Bone marrow (tissue), 2 donors: ENCODE measurements at regions not wholly inside any gene's neighbourhood (a gene's known extent, or its start where the extent isn't known, plus 50 kb on each side); places are given as distances from the start of the nearest gene placed in this dataset.

Experiments used
- DNase-seq, 2 donors: peaks; one replicate each; lab custom pipeline; 2025; lab: John Stamatoyannopoulos, UW

DNA sequence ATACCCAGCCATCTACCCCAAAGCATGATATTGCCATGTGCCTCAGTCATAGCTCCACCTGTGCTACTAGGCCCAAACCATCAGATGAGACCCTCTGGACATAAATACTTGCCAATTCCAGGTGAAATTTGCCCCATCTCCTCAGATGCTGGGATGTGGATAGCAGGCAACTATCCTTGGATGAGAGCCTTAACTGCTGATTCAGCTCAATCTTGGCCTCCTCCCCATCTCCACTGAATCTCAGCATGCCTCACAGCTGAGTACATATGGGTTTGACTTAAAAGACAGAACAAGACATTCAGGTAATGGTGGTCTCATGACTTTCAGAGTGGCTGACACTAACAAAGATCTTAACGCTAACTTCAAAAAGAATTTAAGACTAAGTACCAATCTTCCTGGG, 50.8 kb upstream of the KLHL13 start:
- DNase-seq: no peak

DNA sequence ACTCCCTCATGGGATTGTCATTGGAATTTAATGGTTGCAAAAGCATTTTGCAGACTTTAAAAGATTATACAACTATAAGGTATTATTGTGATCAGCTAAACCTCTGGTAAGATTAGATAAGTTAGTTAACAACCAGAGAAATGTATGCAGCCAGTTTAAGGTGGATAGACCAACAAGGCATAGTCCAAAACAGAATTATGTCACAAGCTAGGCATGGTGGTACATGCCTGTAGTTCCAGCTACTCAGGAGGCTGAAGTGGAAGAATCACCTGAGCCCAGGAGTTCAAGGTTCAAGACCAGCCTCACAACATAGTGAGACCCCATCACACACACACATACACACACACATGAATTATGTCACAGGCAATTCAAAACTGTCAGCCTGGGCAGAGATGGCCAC, 54.7 kb upstream of the KLHL13 start:
- DNase-seq: no peak

DNA sequence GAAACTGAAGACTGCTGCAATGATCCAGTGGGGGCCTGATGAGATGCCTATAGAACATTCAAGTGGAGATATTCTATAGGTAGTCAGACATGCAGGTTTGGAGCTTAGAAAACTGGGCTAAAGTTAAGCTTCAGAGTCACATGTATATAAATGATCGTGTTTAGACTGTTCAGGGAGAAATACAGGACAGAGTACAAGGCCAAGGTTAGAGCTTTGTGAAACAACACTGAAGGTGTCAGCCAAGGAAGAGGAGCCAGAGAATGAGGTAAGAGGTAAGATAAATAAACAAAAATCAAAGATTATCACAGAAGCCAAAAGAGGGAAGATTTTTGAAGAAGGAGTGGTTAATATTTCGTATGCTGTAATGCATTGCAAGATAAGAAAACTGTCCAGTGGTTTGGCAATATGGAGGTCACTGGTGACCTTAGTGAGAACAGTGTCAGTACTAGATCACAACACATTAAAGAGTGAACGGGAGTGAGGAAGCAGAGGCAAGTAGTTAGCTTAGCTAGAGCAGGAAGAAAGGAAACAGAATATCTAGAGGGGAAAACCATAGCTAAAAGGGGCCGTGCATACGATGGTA, 58.0 kb upstream of the KLHL13 start:
- no peak for DNase-seq

DNA sequence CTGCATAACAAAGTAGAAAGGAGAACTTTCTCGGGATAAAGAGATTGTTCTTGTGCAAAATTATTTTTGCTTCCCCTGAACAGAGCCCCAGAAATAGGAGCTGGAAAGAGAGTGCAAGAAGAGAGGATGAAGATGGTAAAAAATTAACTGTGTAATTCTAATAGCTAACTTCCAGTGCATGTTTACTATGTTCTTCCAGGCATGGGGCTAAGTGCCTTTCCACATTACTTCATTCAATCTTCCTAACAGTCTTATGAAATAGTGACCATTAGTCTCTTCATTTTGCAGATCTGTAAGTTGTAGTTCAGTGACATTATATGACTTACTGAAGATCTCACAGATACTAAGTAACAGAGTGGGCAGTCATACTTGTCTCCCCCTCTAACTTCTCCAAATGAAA, 61.1 kb upstream of the KLHL13 start:
- no peak for DNase-seq

DNA sequence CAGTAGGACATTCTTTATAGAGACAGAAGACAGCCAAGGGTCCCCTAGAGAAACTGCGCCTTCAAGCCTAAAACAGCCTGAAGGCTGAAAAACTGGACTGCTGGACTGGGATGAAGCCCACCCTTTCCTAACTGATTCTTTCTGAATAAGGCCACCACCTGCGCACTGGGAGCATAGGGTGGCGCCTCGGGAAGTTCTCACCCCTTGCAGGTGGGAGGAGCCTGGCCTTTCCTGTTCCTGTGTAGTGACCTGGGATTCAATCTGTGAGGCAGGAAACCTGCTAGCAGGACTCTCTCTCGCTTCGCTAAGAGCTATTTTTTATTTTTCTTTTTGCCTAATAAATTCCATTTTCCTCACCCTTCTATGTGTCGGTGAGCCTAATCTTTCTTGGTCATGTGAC, 61.8 kb upstream of the KLHL13 start:
- DNase-seq: no peak

DNA sequence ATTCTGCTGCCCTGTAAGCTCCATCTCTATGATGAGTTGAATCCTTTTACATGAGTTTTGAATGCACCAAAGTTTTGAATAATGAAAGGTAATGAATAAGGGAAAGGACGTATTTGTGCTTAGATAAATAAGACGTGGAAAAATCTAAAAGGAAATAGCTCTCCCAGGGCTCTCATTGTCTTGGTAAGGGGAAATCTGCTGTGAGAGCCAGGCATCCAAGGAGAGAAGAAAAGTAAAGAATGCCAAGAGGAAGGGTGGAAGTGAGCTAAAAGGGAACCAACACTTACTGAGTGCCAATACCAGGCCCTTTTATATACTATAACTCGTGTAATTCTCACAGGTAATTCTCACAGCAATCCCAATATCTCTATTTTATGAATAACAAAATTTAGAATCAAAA, 62.6 kb upstream of the KLHL13 start:
- no peak for DNase-seq

DNA sequence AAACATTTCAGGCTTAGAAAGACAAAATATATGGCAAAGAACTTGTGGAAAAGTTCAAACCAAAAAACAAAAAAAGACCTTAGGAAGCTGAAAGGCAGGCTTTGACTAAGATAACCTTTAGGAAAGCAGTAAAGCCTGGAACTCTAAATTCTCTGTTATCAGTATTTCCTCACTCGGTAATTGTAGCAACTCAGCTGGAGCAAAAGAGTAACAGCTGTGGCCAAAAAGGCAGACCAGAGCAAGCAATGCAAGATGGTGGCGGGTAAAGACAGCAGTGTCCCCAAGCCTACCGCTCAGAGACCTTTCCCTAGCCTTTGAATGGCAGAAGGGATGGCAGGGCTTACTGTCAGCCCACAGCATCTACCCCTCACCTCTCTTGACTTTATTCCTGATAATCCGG, 63.1 kb upstream of the KLHL13 start:
- no peak for DNase-seq

DNA sequence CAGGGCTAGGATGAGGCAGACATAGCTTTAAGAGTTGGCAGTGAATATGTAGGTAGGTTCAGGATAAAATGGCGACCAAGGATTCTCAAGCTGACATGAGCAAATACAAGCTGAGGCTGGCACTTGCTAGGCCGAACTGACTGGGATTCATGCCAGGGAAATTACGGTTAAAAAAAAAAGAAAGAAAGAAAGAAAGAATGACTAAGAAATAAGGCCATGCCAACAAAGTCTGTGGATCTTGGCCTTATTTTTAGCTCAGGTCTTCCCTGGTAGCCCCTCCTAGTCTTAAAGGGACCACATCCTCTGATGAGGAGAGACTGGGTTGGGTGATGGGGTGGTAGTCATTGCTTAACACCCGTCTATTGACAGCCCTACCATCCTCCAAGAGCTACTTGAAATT, 64.4 kb upstream of the KLHL13 start:
- no peak for DNase-seq

DNA sequence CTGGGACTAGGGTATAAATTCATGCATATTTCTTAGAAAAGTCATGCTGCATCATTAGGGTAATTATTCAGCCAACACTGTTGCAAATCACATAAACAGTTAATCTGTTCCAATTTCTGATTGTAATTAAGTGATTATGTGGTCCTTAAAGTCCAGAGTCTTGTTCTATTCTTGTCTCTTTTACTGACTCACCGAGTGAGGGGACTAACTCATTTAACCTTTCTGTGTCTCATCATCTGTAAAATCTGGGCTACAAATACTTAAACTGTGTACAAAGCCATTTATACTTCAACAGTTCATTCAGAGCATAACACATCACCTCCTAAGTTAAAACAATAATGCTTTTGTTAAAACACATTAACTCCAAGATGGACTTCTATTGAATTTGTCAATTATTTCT, 65.4 kb upstream of the KLHL13 start:
- DNase-seq: no peak

DNA sequence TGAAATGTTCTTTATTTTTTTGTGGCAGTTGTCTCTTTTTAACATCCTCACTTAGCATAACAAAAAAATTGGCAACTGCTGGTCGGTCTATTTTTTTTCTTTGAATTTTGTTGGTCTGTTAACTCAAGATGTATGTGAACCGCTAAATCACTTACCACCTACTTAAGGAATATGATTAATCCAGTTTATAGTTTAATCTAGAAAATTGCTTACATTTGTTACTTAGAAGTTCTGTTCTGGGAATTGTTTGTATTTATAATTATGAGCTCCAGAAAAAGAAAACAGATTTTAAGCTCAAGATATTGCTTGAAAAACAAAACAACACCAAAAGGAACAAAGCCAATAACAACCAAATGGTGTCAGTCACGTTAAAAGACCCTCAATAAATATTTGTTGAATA, 66.1 kb upstream of the KLHL13 start:
- no peak for DNase-seq

DNA sequence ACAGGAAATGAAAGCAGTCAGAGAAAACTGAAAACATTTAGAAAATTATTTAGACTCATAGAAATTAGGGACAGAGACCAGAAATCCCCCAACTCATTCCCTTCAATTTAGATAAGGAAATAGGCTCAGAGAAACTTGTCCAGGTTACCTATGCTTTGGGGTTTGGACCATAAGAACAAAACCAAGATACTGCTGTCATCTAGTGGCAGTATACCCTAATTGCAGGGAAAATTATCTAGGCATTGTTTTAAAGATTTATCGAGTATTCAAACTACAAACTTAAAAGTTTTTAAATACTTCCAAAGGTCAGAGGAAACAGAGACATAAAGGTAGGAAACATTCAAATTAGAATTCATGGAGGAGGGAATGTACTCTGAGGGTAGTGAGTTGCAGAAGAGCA, 67.0 kb upstream of the KLHL13 start:
- DNase-seq: no peak

DNA sequence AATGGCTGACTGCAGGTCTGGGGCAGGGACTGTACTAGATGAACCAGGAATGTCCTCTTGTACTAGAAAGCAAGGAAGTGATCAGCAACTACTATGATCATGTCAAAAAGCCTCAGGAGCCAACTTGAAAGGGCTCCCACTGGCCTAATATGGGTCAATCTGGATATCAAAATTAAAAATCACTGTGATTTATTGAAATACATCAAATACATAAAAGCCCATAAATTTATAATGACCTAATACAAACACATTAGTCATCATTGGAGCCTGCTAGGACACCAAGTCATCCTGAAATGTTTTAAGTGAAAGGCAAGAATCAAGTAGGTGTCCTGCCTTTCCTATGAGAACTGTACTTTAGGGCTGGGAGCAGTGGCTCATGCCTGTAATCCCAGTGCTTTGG, 70.5 kb upstream of the KLHL13 start:
- DNase-seq: no peak

DNA sequence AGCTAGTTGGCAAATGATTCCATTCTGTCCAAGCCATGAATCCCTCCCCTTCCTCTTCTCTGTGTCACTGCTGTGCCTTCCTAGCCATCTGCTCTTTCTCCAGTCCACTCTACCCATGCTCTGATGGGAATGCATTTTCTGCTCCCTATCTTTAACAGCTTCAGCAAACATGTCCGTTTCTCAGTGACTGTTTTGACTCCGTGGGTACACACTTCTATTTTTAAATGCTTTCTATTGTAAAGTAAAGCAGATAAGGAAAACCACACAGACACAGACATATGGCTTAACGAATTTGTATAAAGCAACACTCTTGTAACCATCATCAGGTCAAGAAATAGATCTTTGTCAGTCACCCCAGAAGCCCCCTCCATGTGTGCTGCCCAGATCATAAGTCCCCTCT, 72.4 kb upstream of the KLHL13 start:
- DNase-seq: no peak

DNA sequence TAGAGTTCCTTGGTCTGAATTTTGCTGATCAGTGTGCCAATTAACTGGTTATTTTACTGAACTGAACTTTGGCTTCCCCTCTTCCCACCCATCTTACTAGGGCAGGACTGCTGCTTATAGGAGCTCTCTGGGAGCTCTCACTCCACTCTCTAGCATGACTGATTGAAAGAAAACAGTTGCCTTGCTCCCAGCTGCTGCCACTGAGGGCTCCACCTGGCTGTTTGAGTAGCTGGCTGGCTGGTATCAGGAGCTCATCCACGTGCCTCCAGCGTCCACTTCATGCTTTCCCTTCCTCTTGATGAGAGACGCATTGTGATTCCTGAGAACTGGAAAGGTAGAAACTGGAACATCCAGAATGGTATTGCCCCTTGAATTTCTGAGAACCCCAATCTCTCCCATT, 73.0 kb upstream of the KLHL13 start:
- DNase-seq: no peak

DNA sequence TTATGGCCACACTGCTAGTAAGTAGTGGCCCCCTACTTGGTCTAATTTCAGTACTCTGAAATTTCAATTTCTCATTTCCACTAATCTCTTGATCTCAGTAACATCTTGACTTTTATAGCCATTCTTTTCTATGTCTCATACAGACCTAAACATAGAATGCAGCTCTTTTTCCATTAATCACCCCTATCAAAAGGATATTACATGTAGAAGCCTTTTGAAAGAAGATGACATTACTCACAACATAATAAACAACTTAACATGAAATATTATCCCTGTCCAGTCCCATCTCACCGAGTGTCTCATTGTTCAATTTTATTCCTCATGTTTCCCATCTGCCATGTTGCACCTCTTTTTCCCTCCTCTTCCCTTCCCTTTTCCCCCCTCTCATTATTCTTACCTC, 81.1 kb upstream of the KLHL13 start:
- DNase-seq: no peak

DNA sequence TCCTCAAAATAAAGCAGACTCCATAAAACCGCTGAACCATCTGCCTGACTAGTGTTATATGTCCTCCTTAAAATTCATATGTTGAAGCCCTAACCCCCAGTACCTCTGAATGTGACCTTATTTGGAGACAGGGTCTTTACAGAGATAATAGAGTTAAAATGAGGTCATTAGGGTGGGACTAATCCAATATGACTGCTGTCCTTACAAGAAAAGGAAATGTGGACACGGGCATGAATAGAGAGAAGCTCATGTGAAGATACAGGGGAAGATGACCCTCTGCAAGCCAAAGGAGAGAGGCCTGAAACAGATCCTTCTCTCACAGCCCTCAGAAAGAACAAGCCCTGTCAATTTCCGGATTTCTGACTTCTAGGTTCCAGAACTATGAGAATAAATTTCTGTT, 82.0 kb upstream of the KLHL13 start:
- DNase-seq: no peak

DNA sequence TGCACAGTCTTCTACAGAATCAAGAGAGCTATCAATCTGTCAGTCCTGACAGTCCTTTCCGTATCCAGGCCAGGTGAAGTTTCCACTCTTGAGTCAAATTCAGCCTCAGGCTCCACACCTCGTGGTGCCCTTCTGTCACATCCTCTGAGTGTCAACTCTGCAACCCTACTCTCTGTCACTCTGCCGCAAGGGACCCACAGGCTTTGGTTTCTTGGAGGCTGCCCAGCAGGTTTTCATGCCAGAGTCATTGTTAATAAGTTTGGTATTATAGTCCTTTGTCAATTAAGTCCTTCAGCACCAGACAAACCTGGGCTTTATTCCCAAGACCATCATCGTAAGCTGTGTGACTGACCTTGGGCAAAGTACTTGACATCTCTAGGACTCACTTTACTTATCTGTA, 83.4 kb upstream of the KLHL13 start:
- DNase-seq: no peak

DNA sequence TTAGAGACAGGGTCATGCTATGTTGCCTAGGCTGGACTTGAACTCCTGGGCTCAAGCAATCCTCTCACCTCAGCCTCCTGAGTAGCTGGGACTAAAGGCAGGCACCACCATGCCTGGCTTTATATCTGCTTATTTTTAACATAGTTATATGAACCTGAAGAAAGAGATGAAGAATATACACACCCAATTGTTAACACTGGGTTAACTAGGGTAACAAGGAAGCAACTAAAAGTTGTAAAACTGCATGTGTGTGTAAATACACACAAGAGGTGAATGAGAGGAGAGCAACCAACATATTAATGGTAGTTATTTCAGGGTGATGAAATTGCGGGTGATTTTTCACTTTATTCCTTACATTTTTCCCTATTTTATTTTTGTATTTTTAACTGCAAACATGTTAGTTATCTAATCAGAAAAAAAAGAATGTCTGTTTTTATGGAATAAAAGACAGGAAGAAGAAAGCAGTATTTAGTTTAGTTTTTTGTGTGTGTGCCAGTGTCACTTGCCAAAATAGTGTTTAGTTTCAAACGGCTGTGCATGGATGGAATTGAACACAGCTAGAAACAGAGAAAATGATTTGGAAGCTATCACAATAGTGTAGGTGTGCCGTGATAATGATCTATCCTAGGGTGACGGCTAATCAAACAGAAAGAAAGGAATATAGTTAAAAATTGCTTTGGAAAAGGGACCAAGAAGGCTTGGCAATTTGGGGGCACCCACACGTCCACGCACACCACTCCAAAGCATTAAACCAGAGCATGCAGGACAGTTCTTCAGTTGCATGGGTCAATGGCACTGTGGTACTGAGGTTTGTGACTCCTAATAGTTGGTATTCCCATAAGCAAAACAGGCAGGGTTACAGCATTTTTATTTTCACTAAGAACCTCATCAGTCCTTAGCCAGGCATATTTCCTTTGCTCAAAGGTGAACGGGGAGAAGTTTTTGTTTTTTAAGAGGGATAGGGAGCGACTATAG, 89.1 kb upstream of the KLHL13 start:
- no peak for DNase-seq

DNA sequence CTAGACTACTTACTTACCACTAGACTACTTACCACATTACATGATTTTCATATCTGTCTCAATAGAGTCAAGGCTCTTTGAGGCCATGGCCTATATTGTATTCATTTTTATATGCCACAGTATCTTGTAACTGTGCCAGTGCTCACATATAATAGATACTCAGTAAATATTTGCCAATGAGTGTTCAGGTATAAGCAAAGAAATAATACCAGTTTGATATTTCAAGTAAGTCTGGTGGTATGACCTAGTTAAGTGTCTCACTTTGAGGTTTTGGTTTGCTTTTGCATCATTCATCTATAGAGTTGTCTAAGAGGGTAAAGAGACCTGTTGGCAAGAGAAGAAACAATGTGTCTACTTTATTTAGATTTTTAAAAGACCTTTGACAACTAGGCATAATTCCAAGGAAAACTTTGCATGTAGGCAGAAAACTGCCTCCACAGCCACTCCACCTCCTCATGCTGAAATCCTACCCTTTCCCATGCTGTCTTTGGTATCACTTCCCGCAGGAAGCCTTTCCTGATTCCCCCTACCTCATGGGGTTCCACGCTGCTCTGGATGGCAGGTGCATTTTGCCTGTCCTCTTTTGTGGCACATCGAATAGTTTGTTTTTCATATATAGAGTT, 91.3 kb upstream of the KLHL13 start:
- no peak for DNase-seq

DNA sequence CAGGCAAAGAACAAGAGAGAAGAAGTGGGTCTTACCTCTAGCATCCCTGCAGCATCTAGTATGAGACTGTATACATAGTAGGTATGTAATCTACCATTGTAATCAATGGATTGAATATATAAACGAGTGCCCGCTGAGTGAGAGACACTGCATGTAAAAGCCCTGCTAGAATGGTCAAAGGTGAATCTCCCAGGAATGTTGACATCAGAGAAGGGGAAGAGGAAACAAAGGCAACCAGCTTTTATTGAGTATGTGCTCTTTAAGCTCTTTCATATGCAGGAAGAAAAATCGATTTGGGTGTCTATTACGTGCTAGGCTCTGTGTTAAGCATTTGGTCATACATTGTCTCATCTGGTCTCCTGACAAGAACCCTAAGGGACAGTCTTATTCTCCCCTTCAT, 91.9 kb upstream of the KLHL13 start:
- no peak for DNase-seq

DNA sequence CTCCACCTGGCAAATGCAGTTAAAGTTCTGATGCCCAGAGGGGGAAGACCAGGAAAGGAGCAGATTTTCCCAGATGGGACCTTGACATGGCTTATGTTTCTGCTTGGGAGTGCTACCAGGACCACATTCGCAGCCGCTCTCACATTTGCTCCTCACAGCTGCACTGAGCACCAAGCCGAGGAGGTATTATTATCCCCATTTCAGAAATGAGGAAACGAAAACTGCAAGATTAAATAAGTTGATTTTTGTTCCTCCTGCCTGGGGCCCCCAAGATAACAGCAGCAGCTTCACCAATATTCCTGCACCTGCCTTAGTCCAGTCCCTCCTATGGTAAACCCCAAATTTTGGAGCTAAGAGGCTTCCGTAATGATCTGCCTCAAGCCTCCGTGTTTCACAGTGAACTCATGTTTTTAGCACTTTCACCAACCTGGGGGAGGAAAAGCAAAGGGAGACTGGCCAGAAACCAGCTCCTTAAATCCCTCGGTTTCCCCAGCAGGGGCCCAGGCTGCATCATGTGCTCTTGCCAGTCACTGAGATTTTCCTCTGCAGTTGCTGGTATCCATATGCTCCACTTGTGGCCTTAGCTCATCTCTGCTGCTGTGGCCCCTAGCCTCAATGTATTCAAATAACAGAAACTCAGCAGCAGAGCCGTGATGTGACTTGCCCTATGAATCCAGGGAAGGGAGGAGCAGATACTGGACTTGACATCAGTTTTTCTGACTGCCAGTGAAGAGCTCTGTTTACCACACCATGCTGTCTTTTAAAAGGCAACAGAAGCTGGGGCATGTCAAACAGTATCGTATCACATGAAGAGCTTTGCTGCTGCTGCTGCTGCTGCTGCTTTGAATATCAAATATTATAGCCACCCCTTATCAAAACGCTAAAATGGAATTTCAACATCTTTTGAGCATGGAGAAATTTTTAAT, 95.5 kb upstream of the KLHL13 start:
- peak in 1 of 2 donors; percentile 0 for DNase-seq

DNA sequence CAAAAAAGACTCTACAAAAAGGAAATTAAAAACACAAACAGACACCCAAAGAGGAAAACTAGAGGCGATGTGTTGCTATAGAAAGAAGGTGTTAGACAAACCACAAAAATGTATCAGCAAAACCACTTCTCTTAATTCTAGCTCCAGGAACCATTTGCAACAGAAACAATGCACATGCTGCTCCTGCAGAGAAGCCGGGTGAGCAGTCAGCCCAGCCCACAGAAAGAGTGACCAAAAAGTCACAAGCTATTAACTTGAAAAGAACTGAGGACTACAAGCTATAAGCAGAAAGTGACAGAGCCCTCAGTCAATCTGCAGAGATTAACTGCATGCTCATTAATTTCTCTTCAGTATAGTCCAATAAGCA, 96.2 kb upstream of the KLHL13 start:
- peak in 1 of 2 donors; percentile 42 for DNase-seq
